GM21619 (cell line): ENCODE measurements at regions not wholly inside any gene's neighbourhood (a gene's known extent, or its start where the extent isn't known, plus 50 kb on each side); places are given as distances from the start of the nearest gene placed in this dataset.

Experiments used
- ATAC-seq: cut with Tn5 transposase; IDR thresholded peaks from one replicate; pipeline ENCODE4 v1.9.1; 2021; ENCODE audit not compliant: unreplicated experiment

- no peak for ATAC-seq
Measured at GRCh38 chrX:107502316-107502715, 52.9 kb downstream of the FRMPD3 start.

- no peak for ATAC-seq
Measured at GRCh38 chrX:107504006-107504405, 54.6 kb downstream of the FRMPD3 start.

- no peak for ATAC-seq
Measured at GRCh38 chrX:107505223-107505622, 55.8 kb downstream of the FRMPD3 start.

GRCh38 chrX:107506596-107507031 is 57.2 kb downstream of the FRMPD3 start:
- no peak for ATAC-seq

GRCh38 chrX:107507093-107507743 is 57.8 kb downstream of the FRMPD3 start:
- ATAC-seq = no peak

- ATAC-seq = no peak
Measured at GRCh38 chrX:107507744-107508117, 58.3 kb downstream of the FRMPD3 start.

GRCh38 chrX:107508925-107509324 is 59.5 kb downstream of the FRMPD3 start:
- ATAC-seq = no peak

GRCh38 chrX:107514944-107515343 is 65.5 kb downstream of the FRMPD3 start:
- ATAC-seq = no peak

- ATAC-seq = no peak
Measured at GRCh38 chrX:107521877-107522586, 72.6 kb downstream of the FRMPD3 start.

GRCh38 chrX:107522901-107523300 is 73.4 kb downstream of the FRMPD3 start:
- no peak for ATAC-seq

- no peak for ATAC-seq
Measured at GRCh38 chrX:107526141-107526540, 76.7 kb downstream of the FRMPD3 start.

GRCh38 chrX:107530141-107530540 is 80.7 kb downstream of the FRMPD3 start:
- ATAC-seq = no peak

GRCh38 chrX:107537815-107538214 is 88.4 kb downstream of the FRMPD3 start:
- peak; percentile 61 for ATAC-seq

GRCh38 chrX:107541244-107541643 is 87.1 kb upstream of the PRPS1 start:
- ATAC-seq = no peak

GRCh38 chrX:107542040-107542439 is 86.3 kb upstream of the PRPS1 start:
- ATAC-seq = no peak

GRCh38 chrX:107542500-107542899 is 85.8 kb upstream of the PRPS1 start:
- no peak for ATAC-seq

- no peak for ATAC-seq
Measured at GRCh38 chrX:107547621-107548020, 80.7 kb upstream of the PRPS1 start.

GRCh38 chrX:107548775-107549174 is 79.5 kb upstream of the PRPS1 start:
- ATAC-seq = no peak

- no peak for ATAC-seq
Measured at GRCh38 chrX:107549504-107549903, 78.8 kb upstream of the PRPS1 start.

GRCh38 chrX:107551546-107551945 is 76.8 kb upstream of the PRPS1 start:
- ATAC-seq = no peak

GRCh38 chrX:107552930-107553329 is 75.4 kb upstream of the PRPS1 start:
- no peak for ATAC-seq

GRCh38 chrX:107556967-107557366 is 71.3 kb upstream of the PRPS1 start:
- no peak for ATAC-seq

GRCh38 chrX:107559506-107559905 is 68.8 kb upstream of the PRPS1 start:
- ATAC-seq = no peak
